ENCODE measurements at regions not wholly inside any gene's neighbourhood (a gene's known extent, or its start where the extent isn't known, plus 50 kb on each side); places are given as distances from the start of the nearest gene placed in this dataset.
A peak's percentile ranks its signal among the peaks of the same experiment; 100 is the strongest.

- Histone ChIP-seq H3K4me3 (no peak overlapping the region), H3K4me1 (peaks cover 0 to 33% (median 10%) of the 10 kb centered on the region in 9 donors), H3K9me3 (no peaks in the 10 kb centered on the region), H3K27ac (peak overlapping the region in 1 of 10 donors; percentile 63), H3K36me3 (no peaks in the 10 kb centered on the region), H3K27me3 (no peaks in the 10 kb centered on the region)
- DNase-seq (no peak), ATAC-seq (no peak)
- intact Hi-C loops (cut with DNase I): no loop called here
- TF ChIP-seq CTCF (IDR thresholded peaks at IDR 0.05): no peak
- 85 to 89% methylated on average over 3 of the region's 3 CpGs for WGBS, 2 donors
These were observed 94.1 kb upstream of the CD180 start for GRCh38 chr5:67290655-67291054.

- no peak overlapping the region for H3K4me3 ChIP-seq
- WGBS, 2 donors: 79 to 81% methylated on average over 4 of the region's 4 CpGs
- TF ChIP-seq CTCF (IDR thresholded peaks at IDR 0.05): no peak
- H3K27me3 ChIP-seq: no peaks in the 10 kb centered on the region
- intact Hi-C loops (cut with DNase I): no loop called here
- ATAC-seq: peak in 6 of 8 donors; percentile 59 to 81 (median 64)
- peak overlapping the region in 6 of 10 donors; percentile 7 to 63 (median 41) for H3K27ac ChIP-seq
- H3K4me1 ChIP-seq: peaks cover 0 to 33% (median 10%) of the 10 kb centered on the region in 9 donors
- no peaks in the 10 kb centered on the region for H3K9me3 ChIP-seq
- DNase-seq: peak in 1 of 2 donors; percentile 23
- no peaks in the 10 kb centered on the region for H3K36me3 ChIP-seq
These were observed 93.3 kb upstream of the CD180 start for GRCh38 chr5:67289763-67290521.

- DNase-seq (no peak), ATAC-seq (no peak)
- intact Hi-C loops (cut with DNase I): no loop called here
- H3K4me1 ChIP-seq: peaks cover 0 to 41% (median 18%) of the 10 kb centered on the region in 9 donors
- WGBS, 2 donors: 71 to 80% methylated on average over 3 of the region's 3 CpGs
- no peaks in the 10 kb centered on the region for H3K27me3 ChIP-seq
- no peaks in the 10 kb centered on the region for H3K9me3 ChIP-seq
- TF ChIP-seq CTCF (IDR thresholded peaks at IDR 0.05): no peak
- no peaks in the 10 kb centered on the region for H3K36me3 ChIP-seq
- no peak overlapping the region for H3K4me3 ChIP-seq
- peak overlapping the region in 1 of 10 donors; percentile 2 for H3K27ac ChIP-seq
These were observed 91.1 kb upstream of the CD180 start for GRCh38 chr5:67287510-67288268.

- no peak for ATAC-seq
- intact Hi-C loops (cut with DNase I): no loop called here
- TF ChIP-seq CTCF (IDR thresholded peaks at IDR 0.05): no peak
- H3K4me1 ChIP-seq: peaks cover 0 to 39% (median 18%) of the 10 kb centered on the region in 9 donors
- no peaks in the 10 kb centered on the region for H3K36me3 ChIP-seq
- WGBS, 2 donors: 80 to 82% methylated on average over 4 of the region's 4 CpGs
- H3K4me3 ChIP-seq: no peak overlapping the region
- no peaks in the 10 kb centered on the region for H3K27me3 ChIP-seq
- no peak for DNase-seq
- H3K27ac ChIP-seq: no peak overlapping the region
- H3K9me3 ChIP-seq: no peaks in the 10 kb centered on the region
These were observed 89.4 kb upstream of the CD180 start for GRCh38 chr5:67286006-67286405.

Data from heart right ventricle (tissue), 16 donors.